ENCODE measurements at regions not wholly inside any gene's neighbourhood (a gene's known extent, or its start where the extent isn't known, plus 50 kb on each side); places are given as distances from the start of the nearest gene placed in this dataset.

DNA sequence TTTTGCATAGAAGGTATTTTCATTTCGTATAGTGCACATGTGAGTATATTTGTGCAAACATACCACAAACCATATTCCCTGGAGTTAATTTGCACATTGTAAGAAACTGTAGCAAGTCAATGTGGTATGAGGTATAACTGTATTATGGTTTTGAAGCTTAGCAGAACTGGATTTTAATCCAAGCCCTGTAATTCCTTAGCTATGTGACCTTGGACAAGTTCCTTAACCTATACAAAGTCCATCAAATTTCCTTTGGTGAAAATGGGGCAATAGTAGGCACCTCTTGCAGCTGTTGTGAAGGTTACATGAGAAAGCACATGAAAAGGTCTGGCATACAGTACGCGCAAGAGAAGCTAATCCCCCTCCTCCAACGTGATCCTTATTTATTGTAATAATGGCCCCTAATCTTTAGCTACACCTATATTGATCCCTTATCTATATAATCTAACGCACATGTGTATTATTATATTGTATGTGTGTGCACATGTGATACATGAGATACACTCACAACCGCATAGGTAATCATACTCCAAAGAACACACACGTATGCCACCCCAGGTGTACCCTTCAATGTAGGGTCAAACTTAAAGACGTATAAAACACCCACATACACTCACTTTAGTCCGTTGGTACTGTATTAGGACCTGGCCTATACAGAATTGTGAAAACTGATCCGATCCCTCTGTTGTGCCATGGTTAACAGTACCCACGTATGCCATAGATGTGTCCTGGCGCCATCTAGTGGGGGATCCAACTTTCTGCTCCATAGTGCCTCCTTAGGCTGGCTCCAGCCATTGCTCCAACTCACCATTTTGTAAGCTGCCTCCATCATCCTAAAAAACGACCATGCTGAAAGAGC, 402.9 kb upstream of the SLC14A2 start:
- ATAC-seq (replicated peaks in 6 of 8): peak; percentile 61 to 100 (median 94)
- in situ Hi-C loops (cut with MboI; ENCODE audit: low pct_unique_long_range_greater_than_20kb in 2 of 9, low sequenced_read_pairs in 9 of 9, unreplicated experiment in 9 of 9): loop anchor here in 1 of 9 experiments (25.0 kb wide), 1 partner anchor 525 kb away; the partner anchor contains the start of gene SETBP1

GRCh38 chr18:45213040-45213333, 402.3 kb upstream of the SLC14A2 start:
- in situ Hi-C loops (cut with MboI; ENCODE audit: low pct_unique_long_range_greater_than_20kb in 2 of 9, low sequenced_read_pairs in 9 of 9, unreplicated experiment in 9 of 9): loop anchor here in 1 of 9 experiments (25.0 kb wide), 1 partner anchor 526 kb away; the partner anchor contains the start of gene SETBP1
- 80 to 100% (median 100%) methylated on average over 1 of the region's 1 CpG; no CpG with 5 or more reads in 2 of the 10 experiments for WGBS, 10 experiments
- peak in 2 of 8 experiments; percentile 15 to 25 for ATAC-seq (replicated peaks in 6 of 8)
- H3K4me1 ChIP-seq (replicated peaks in 1 of 2): peaks cover 0 to 4% of the 10 kb centered on the region in 2 donors
- H3K27ac ChIP-seq: no peak overlapping the region
- no peak overlapping the region for H3K4me3 ChIP-seq

More for the DNA sequence above, 402.9 kb upstream of the SLC14A2 start:
- no peak overlapping the region for H3K27ac ChIP-seq
- H3K4me1 ChIP-seq (replicated peaks in 1 of 2): peaks cover 0 to 4% of the 10 kb centered on the region in 2 donors
- H3K4me3 ChIP-seq: no peak overlapping the region
- WGBS, 10 experiments: 12 to 100% (median 78%) methylated on average over 1 to 9 of the region's 13 CpGs

GRCh38 chr18:45218436-45218835, 396.8 kb upstream of the SLC14A2 start:
- in situ Hi-C loops (cut with MboI; ENCODE audit: low pct_unique_long_range_greater_than_20kb in 2 of 9, low sequenced_read_pairs in 9 of 9, unreplicated experiment in 9 of 9): loop anchor here in 1 of 9 experiments (25.0 kb wide), 1 partner anchor 531 kb away; the partner anchor contains the start of gene SETBP1

DNA sequence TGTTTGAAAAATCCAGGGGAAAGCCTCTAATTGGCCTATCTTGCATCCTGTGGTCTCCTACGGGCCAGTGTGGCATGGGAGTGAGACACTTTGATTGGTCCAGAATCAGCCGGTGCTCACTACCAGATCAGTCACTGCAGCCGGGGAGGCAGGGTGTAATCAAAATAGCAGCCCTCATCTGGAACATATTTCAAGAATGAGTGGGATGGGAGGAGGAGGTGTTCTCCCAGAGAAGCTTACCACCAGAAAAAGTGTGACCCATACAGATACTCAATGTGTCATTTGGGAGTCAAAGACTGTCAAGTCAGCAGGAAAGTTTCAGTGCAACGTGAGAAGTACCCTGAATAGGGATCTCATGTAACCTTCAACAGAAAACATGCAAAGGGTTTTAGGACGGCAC, 393.9 kb upstream of the SLC14A2 start:
- WGBS, 10 experiments: 14 to 100% (median 85%) methylated on average over 1 to 5 of the region's 5 CpGs; no CpG with 5 or more reads in 1 of the 10 experiments
- Histone ChIP-seq H3K4me3 (no peak overlapping the region), H3K27ac (no peak overlapping the region), H3K4me1 (replicated peaks in 1 of 2) (no peaks in the 10 kb centered on the region)
- peak in 2 of 8 experiments; percentile 71 to 82 for ATAC-seq (replicated peaks in 6 of 8)
- in situ Hi-C loops (cut with MboI; ENCODE audit: low pct_unique_long_range_greater_than_20kb in 2 of 9, low sequenced_read_pairs in 9 of 9, unreplicated experiment in 9 of 9): loop anchor here in 1 of 9 experiments (25.0 kb wide), 1 partner anchor 534 kb away; the partner anchor contains the start of gene SETBP1

More at GRCh38 chr18:45218436-45218835, 396.8 kb upstream of the SLC14A2 start:
- H3K27ac ChIP-seq: no peak overlapping the region
- WGBS, 10 experiments: 53 to 93% (median 78%) methylated on average over 2 to 6 of the region's 6 CpGs
- no peak overlapping the region for H3K4me3 ChIP-seq
- no peak for ATAC-seq (replicated peaks in 6 of 8)
- H3K4me1 ChIP-seq (replicated peaks in 1 of 2): peaks cover 0 to 4% of the 10 kb centered on the region in 2 donors

DNA sequence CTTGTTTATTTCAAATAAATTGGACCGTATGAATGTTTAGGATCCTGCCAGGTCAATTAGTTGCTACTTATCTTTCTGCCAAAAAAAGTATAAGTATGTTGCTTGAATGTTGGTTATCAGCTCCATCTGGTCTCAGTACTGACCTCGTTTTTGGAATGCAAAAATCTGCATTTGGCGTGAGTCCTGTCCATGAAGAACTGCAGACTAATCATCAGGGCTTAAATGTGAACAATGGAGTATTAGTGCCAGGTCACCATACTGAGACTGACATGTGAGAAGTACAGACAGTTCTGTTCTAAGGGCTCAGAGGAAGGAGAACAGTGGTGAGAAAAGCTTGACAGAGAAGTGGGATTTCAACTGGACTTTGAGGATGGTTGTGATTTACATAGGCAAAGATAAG, 393.1 kb upstream of the SLC14A2 start:
- peak in 2 of 8 experiments; percentile 32 to 64 for ATAC-seq (replicated peaks in 6 of 8)
- Histone ChIP-seq H3K4me1 (replicated peaks in 1 of 2) (no peaks in the 10 kb centered on the region), H3K4me3 (no peak overlapping the region), H3K27ac (no peak overlapping the region)
- in situ Hi-C loops (cut with MboI; ENCODE audit: low pct_unique_long_range_greater_than_20kb in 2 of 9, low sequenced_read_pairs in 9 of 9, unreplicated experiment in 9 of 9): loop anchor here in 1 of 9 experiments (25.0 kb wide), 1 partner anchor 535 kb away; the partner anchor contains the start of gene SETBP1
- WGBS, 10 experiments: 0 to 100% (median 71%) methylated on average over 1 to 3 of the region's 3 CpGs; no CpG with 5 or more reads in 3 of the 10 experiments

DNA sequence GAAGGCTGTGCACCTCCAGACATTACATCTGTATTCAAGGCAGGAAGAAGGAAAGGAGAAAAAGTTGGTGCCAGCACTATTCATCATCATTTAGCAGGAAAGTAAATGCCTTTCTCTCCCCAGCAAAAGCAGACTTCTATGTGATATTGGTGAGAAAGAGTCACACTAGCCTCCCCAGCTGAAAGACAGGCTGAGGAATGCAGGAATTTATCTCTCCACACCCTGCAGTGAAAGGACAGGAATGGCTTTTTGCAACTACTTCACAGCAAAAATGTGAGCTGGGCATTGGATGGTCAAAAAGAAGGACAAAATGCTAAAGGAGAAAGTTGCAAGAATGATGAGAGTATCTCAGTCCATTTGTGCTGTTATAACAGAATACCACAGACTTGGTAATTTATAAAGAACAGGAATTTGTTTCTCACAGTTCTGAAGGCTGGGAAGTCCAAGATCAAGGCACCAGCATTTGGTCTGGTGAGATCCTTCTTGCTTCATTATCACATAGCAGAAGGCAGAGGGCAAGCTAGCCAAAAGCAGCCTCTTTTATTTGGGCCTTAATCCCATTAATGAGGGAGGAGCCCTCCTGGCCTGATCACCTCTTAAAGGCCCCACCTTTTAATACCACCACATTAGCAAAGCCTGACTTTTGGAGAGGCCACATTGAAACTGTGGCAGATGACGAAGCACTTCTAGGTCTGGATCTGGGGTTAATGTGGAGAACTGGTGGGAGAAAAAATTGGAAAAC, 388.1 kb upstream of the SLC14A2 start:
- H3K4me3 ChIP-seq: no peak overlapping the region
- ATAC-seq (replicated peaks in 6 of 8): peak in 2 of 8 experiments; percentile 88 to 89
- WGBS, 10 experiments: 40 to 100% (median 88%) methylated on average over 1 of the region's 1 CpG; no CpG with 5 or more reads in 5 of the 10 experiments
- no peak overlapping the region for H3K27ac ChIP-seq
- in situ Hi-C loops (cut with MboI; ENCODE audit: low pct_unique_long_range_greater_than_20kb in 2 of 9, low sequenced_read_pairs in 9 of 9, unreplicated experiment in 9 of 9): no loop called here
- H3K4me1 ChIP-seq (replicated peaks in 1 of 2): no peaks in the 10 kb centered on the region

DNA sequence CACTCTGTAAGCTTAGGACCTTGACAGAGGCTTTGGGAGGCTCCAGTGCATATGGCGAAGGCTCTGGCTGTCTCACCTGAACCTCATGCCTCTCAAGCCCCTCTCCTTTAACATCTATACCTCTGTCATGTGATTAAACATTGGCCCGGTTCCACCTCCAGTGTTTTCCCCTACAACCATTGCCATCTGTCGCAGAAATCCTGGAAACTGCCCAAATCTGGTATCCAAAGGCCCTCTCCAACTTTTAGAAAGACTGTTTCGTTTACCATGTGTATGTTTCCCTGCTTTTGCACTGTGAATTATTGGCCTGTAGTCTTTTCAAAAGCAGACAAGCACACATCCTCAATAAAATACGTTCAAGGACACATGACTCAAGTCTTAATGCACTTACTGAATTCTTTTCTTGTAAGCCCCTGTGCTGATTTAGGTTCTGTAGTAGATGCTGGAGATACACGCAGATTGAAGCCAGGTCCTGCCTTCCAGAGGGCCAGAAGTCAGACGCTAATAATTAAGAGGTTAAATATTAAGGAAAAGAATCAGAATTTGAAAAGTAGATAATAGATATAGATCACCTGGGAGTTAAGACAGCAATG, 386.4 kb upstream of the SLC14A2 start:
- no peak overlapping the region for H3K4me3 ChIP-seq
- H3K4me1 ChIP-seq (replicated peaks in 1 of 2): no peaks in the 10 kb centered on the region
- 59 to 96% (median 81%) methylated on average over 2 to 7 of the region's 7 CpGs; no CpG with 5 or more reads in 2 of the 10 experiments for WGBS, 10 experiments
- in situ Hi-C loops (cut with MboI; ENCODE audit: low pct_unique_long_range_greater_than_20kb in 2 of 9, low sequenced_read_pairs in 9 of 9, unreplicated experiment in 9 of 9): no loop called here
- peak in 1 of 8 experiments; percentile 10 for ATAC-seq (replicated peaks in 6 of 8)
- no peak overlapping the region for H3K27ac ChIP-seq

DNA sequence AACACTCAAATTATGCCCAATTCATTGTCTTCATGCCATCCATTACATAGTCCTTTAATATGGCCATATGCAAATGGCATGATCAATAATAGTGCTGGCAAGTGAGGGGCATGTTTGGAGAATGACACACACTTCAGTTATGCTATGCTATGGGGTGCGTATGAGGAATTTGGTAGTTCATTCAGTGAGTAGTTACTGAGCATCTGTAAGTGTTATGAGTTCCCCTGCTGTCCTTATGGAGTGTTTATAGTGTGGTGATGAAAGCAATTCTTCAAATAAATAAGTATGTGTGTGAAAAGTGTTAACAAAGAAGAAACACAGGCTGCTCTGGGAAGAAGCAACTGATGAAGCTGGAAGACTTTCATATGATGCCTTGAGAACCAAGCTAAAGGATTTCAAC, 383.7 kb upstream of the SLC14A2 start:
- in situ Hi-C loops (cut with MboI; ENCODE audit: low pct_unique_long_range_greater_than_20kb in 2 of 9, low sequenced_read_pairs in 9 of 9, unreplicated experiment in 9 of 9): no loop called here
- peaks cover 0 to under 1% of the 10 kb centered on the region in 2 donors for H3K4me1 ChIP-seq (replicated peaks in 1 of 2)
- no peak overlapping the region for H3K4me3 ChIP-seq
- no peak overlapping the region for H3K27ac ChIP-seq
- 88 to 100% (median 100%) methylated on average over 1 of the region's 1 CpG; no CpG with 5 or more reads in 5 of the 10 experiments for WGBS, 10 experiments
- peak in 1 of 8 experiments; percentile 40 for ATAC-seq (replicated peaks in 6 of 8)

GRCh38 chr18:45232061-45232460, 383.2 kb upstream of the SLC14A2 start:
- H3K27ac ChIP-seq: no peak overlapping the region
- H3K4me3 ChIP-seq: no peak overlapping the region
- in situ Hi-C loops (cut with MboI; ENCODE audit: low pct_unique_long_range_greater_than_20kb in 2 of 9, low sequenced_read_pairs in 9 of 9, unreplicated experiment in 9 of 9): no loop called here
- WGBS, 10 experiments: 56 to 100% (median 89%) methylated on average over 1 to 2 of the region's 2 CpGs; no CpG with 5 or more reads in 1 of the 10 experiments
- H3K4me1 ChIP-seq (replicated peaks in 1 of 2): peaks cover under 1 to 5% of the 10 kb centered on the region in 2 donors
- ATAC-seq (replicated peaks in 6 of 8): no peak

DNA sequence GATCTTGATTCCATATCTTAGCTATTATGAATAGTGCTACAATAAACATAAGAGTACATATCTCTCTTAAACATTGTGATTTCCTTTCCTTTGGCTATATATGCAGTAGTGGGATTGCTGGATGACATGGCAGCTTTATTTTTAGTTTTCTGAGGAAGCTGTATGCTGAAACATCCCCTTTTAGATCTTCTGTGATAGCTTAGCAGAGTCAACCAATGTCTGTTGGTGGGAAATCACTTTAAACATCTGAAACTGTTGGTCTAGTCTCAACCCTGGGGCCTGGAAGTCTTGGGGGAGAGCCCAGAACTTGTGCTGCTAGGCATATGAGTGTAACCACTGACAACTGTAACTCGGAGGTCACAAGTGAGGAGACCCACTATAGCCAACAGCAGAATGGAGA, 378.6 kb upstream of the SLC14A2 start:
- Histone ChIP-seq H3K4me1 (replicated peaks in 1 of 2) (peaks cover 7 to 11% of the 10 kb centered on the region in 2 donors), H3K4me3 (no peak overlapping the region), H3K27ac (no peak overlapping the region)
- in situ Hi-C loops (cut with MboI; ENCODE audit: low pct_unique_long_range_greater_than_20kb in 2 of 9, low sequenced_read_pairs in 9 of 9, unreplicated experiment in 9 of 9): no loop called here
- ATAC-seq (replicated peaks in 6 of 8): no peak
- 20 to 100% (median 67%) methylated on average over 1 of the region's 1 CpG; no CpG with 5 or more reads in 5 of the 10 experiments for WGBS, 10 experiments

DNA sequence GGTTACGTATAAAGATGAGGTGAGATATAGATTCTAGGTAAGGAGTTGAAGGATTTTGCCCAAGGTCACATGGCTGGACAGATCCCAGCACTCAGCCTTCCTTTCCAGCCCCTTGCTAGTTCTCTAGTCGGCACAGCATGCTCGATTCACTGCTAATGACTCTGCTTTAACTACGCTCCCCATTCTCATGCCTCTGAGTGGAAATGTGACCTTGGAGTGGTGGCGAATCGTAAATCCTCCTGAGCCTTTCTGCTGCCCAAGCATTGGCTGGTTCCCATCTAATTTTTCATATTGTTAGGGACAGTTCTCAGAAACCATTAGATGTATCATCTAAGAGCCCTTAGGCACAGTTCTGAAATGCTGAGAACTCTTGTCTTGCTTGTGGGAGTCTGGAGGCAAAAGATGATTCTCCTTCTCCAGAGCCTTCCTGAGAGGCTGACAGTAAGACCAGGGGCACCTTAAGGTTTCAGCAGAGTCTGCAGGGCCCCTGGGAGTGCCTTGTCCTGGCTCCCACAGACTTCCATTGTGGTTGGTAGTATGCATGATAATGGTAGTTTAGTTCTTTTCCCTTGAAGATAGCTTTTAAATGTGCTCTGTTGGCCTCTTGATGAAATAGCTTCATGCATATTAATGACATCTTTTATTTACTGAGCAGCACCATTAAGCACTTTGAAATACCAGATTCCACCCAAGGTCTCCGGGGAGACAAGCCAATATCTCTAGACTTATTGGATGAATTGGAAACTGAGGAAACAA, 377.8 kb upstream of the SLC14A2 start:
- H3K4me1 ChIP-seq (replicated peaks in 1 of 2): peaks cover 7 to 11% of the 10 kb centered on the region in 2 donors
- peak in 5 of 8 experiments; percentile 88 to 96 (median 93) for ATAC-seq (replicated peaks in 6 of 8)
- 18 to 93% (median 56%) methylated on average over 1 to 6 of the region's 7 CpGs for WGBS, 10 experiments
- in situ Hi-C loops (cut with MboI; ENCODE audit: low pct_unique_long_range_greater_than_20kb in 2 of 9, low sequenced_read_pairs in 9 of 9, unreplicated experiment in 9 of 9): no loop called here
- no peak overlapping the region for H3K27ac ChIP-seq
- no peak overlapping the region for H3K4me3 ChIP-seq

- no peak for ATAC-seq (replicated peaks in 6 of 8)
- Histone ChIP-seq H3K4me3 (no peak overlapping the region), H3K4me1 (replicated peaks in 1 of 2) (peaks cover 7 to 15% of the 10 kb centered on the region in 2 donors), H3K27ac (no peak overlapping the region)
- in situ Hi-C loops (cut with MboI; ENCODE audit: low pct_unique_long_range_greater_than_20kb in 2 of 9, low sequenced_read_pairs in 9 of 9, unreplicated experiment in 9 of 9): no loop called here
- WGBS, 10 experiments: 60 to 100% (median 100%) methylated on average over 1 to 3 of the region's 3 CpGs; no CpG with 5 or more reads in 2 of the 10 experiments
These were observed 374.0 kb upstream of the SLC14A2 start for GRCh38 chr18:45241271-45241670.
